ENCODE measurements at regions not wholly inside any gene's neighbourhood (a gene's known extent, or its start where the extent isn't known, plus 50 kb on each side); places are given as distances from the start of the nearest gene placed in this dataset.

DNA sequence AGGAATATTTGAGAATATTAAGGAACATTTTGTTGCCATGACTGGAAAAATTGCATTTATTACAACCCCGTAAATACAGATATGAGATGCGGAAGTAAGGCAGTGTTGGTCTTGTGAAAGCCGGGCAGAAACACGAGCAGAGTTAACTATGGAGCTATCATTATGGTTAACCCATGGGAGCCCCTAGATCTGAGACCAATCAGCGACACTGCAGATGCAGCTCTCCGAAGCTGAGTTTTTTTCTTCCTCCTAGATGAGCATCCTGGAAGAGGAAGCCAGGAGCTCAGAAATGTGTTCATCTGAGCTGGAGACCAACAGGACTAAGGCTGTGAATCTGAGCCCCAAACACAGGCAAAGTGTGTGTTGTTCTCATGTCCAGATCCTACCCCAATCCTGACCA, 123.0 kb upstream of the KL start:
- 45% methylated on average over 4 of the region's 6 CpGs for WGBS (ENCODE audit: low lambda C conversion rate)
- Histone ChIP-seq H3K79me2 (ENCODE audit: insufficient read depth, low read length) (no peaks in the 10 kb centered on the region), H3K9me3 (ENCODE audit: low read length) (no peaks in the 10 kb centered on the region), H4K20me1 (ENCODE audit: insufficient read depth, low read length) (no peaks in the 10 kb centered on the region), H3K27me3 (ENCODE audit: control insufficient read depth in 1 of 2, insufficient read depth in 2 of 2, low read length in 2 of 2) (peaks cover 1 to 24% of the 10 kb centered on the region in 2 experiments; a peak in 3 of 5 replicates), H3K27ac (ENCODE audit: extremely low read length, insufficient read depth, low read length) (no peak overlapping the region), H3K4me3 (replicated peaks in 1 of 3; ENCODE audit: insufficient read depth in 1 of 3, low read depth in 2 of 3, low read length in 3 of 3) (no peak overlapping the region), H3K4me2 (ENCODE audit: low read depth, low read length) (no peak overlapping the region), H3K9ac (ENCODE audit: insufficient read depth, low read depth, low read length) (no peak overlapping the region), H3K36me3 (replicated peaks in 1 of 2; ENCODE audit: control insufficient read depth in 1 of 2, insufficient read depth in 2 of 2, low read length in 2 of 2) (no peaks in the 10 kb centered on the region), H3K4me1 (ENCODE audit: insufficient read depth, low read length) (no peaks in the 10 kb centered on the region), H2AFZ (ENCODE audit: low read length) (no peak overlapping the region)
- ATAC-seq (no peak), FAIRE-seq (no peak), DNase-seq (ENCODE audit: low spot score) (no peak)
- ChIA-PET POLR2A (no interaction called here), CTCF (ENCODE audit: low intra/inter-chr PET ratio, low total read pairs) (no interaction called here)
- in situ Hi-C loops (cut with HindIII; ENCODE audit: extremely low pct_ligation_motif_present, low pct_unique_long_range_greater_than_20kb), result no loop called here
- TF ChIP-seq, protein P1, sequence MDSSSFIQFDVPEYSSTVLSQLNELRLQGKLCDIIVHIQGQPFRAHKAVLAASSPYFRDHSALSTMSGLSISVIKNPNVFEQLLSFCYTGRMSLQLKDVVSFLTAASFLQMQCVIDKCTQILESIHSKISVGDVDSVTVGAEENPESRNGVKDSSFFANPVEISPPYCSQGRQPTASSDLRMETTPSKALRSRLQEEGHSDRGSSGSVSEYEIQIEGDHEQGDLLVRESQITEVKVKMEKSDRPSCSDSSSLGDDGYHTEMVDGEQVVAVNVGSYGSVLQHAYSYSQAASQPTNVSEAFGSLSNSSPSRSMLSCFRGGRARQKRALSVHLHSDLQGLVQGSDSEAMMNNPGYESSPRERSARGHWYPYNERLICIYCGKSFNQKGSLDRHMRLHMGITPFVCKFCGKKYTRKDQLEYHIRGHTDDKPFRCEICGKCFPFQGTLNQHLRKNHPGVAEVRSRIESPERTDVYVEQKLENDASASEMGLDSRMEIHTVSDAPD (CRISPR knock-in tag; IDR thresholded peaks at IDR 0.05), result no peak
- TF ChIP-seq ZNF17 (CRISPR knock-in tag; IDR thresholded peaks at IDR 0.05) (no peak), HOXA5 (CRISPR knock-in tag; IDR thresholded peaks at IDR 0.05) (no peak), JUNB (CRISPR knock-in tag; IDR thresholded peaks at IDR 0.05; ENCODE audit: borderline replicate concordance) (no peak), ZSCAN30 (CRISPR knock-in tag; IDR thresholded peaks at IDR 0.05) (no peak), PLRG1 (conservative IDR thresholded peaks at IDR 0.05) (no peak), ZNF232 (CRISPR knock-in tag; IDR thresholded peaks at IDR 0.05; ENCODE audit: borderline replicate concordance) (no peak), ZNF430 (CRISPR knock-in tag; IDR thresholded peaks at IDR 0.05) (no peak), SOX5 (CRISPR knock-in tag; IDR thresholded peaks at IDR 0.05; ENCODE audit: borderline replicate concordance) (no peak), SIX1 (CRISPR knock-in tag; IDR thresholded peaks at IDR 0.05; ENCODE audit: borderline replicate concordance) (no peak), CCDC6 (CRISPR knock-in tag; IDR thresholded peaks at IDR 0.05) (no peak), DMAP1 (CRISPR knock-in tag; IDR thresholded peaks at IDR 0.05) (no peak), ZNF441 (CRISPR knock-in tag; IDR thresholded peaks at IDR 0.05; ENCODE audit: borderline replicate concordance) (no peak), ARNT2 (CRISPR knock-in tag; IDR thresholded peaks at IDR 0.05; ENCODE audit: low read depth) (no peak), ZNF260 (CRISPR knock-in tag; IDR thresholded peaks at IDR 0.05; ENCODE audit: borderline replicate concordance, low read depth) (no peak)
- TF ChIP-seq, protein P2, sequence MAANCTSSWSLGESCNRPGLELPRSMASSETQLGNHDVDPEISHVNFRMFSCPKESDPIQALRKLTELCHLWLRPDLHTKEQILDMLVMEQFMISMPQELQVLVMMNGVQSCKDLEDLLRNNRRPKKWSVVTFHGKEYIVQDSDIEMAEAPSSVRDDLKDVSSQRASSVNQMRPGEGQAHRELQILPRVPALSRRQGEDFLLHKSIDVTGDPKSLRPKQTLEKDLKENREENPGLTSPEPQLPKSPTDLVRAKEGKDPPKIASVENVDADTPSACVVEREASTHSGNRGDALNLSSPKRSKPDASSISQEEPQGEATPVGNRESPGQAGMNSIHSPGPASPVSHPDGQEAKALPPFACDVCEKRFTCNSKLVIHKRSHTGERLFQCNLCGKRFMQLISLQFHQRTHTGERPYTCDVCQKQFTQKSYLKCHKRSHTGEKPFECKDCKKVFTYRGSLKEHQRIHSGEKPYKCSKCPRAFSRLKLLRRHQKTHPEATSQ (CRISPR knock-in tag; IDR thresholded peaks at IDR 0.05; ENCODE audit: borderline replicate concordance), result no peak
- TF ChIP-seq, protein P3, sequence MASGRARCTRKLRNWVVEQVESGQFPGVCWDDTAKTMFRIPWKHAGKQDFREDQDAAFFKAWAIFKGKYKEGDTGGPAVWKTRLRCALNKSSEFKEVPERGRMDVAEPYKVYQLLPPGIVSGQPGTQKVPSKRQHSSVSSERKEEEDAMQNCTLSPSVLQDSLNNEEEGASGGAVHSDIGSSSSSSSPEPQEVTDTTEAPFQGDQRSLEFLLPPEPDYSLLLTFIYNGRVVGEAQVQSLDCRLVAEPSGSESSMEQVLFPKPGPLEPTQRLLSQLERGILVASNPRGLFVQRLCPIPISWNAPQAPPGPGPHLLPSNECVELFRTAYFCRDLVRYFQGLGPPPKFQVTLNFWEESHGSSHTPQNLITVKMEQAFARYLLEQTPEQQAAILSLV (CRISPR knock-in tag; IDR thresholded peaks at IDR 0.05; ENCODE audit: borderline replicate concordance), result no peak
- TF ChIP-seq, protein P4, sequence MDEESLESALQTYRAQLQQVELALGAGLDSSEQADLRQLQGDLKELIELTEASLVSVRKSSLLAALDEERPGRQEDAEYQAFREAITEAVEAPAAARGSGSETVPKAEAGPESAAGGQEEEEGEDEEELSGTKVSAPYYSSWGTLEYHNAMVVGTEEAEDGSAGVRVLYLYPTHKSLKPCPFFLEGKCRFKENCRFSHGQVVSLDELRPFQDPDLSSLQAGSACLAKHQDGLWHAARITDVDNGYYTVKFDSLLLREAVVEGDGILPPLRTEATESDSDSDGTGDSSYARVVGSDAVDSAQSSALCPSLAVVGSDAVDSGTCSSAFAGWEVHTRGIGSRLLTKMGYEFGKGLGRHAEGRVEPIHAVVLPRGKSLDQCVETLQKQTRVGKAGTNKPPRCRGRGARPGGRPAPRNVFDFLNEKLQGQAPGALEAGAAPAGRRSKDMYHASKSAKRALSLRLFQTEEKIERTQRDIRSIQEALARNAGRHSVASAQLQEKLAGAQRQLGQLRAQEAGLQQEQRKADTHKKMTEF (CRISPR knock-in tag; IDR thresholded peaks at IDR 0.05), result no peak
- TF ChIP-seq, protein P5, sequence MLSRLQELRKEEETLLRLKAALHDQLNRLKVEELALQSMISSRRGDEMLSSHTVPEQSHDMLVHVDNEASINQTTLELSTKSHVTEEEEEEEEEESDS (CRISPR knock-in tag; IDR thresholded peaks at IDR 0.05; ENCODE audit: borderline replicate concordance), result no peak
- TF ChIP-seq, protein P6, sequence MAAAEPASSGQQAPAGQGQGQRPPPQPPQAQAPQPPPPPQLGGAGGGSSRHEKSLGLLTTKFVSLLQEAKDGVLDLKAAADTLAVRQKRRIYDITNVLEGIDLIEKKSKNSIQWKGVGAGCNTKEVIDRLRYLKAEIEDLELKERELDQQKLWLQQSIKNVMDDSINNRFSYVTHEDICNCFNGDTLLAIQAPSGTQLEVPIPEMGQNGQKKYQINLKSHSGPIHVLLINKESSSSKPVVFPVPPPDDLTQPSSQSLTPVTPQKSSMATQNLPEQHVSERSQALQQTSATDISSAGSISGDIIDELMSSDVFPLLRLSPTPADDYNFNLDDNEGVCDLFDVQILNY (CRISPR knock-in tag; conservative IDR thresholded peaks at IDR 0.05), result no peak
- no TSS peak for BruUV-seq (replicated peaks)
- intact Hi-C loops (cut with micrococcal nuclease; ENCODE audit: unreplicated experiment), result no loop called here

Measured in HepG2 (cell line).